ENCODE measurements at regions not wholly inside any gene's neighbourhood (a gene's known extent, or its start where the extent isn't known, plus 50 kb on each side); places are given as distances from the start of the nearest gene placed in this dataset.

GRCh38 chr4:167785523-167785922, 306.8 kb upstream of the ANXA10 start:
- H3K27me3 ChIP-seq (ENCODE audit: insufficient read depth, low read length), result no peaks in the 10 kb centered on the region
- H3K4me1 ChIP-seq (ENCODE audit: control insufficient read depth in 1 of 2, insufficient read depth in 2 of 2, low read length in 2 of 2), result no peaks in the 10 kb centered on the region
- DNase-seq (ENCODE audit: low read depth, low spot score), result no peak
- no peak overlapping the region for H3K9ac ChIP-seq (ENCODE audit: low read length)
- no peak for ATAC-seq
- no peaks in the 10 kb centered on the region for H3K9me3 ChIP-seq (ENCODE audit: control insufficient read depth in 1 of 2, insufficient read depth in 1 of 2, low read depth in 1 of 2, low read length in 2 of 2)
- no peak overlapping the region for H3K4me2 ChIP-seq (ENCODE audit: low read length)
- no peaks in the 10 kb centered on the region for H3K9me2 ChIP-seq (ENCODE audit: insufficient read depth)
- H4K20me1 ChIP-seq (ENCODE audit: insufficient read depth), result no peaks in the 10 kb centered on the region
- CTCF ChIA-PET, result no interaction called here
- H3K79me2 ChIP-seq (ENCODE audit: insufficient read depth, low read length), result no peaks in the 10 kb centered on the region
- no peak overlapping the region for H3K4me3 ChIP-seq (replicated peaks in 1 of 2; ENCODE audit: low read depth in 1 of 2, low read length in 2 of 2)
- no peak overlapping the region for H3K27ac ChIP-seq (ENCODE audit: low read depth, low read length)
- intact Hi-C loops (cut with micrococcal nuclease), result no loop called here
- BruUV-seq (replicated peaks), result no TSS peak
- no peak overlapping the region for H2AFZ ChIP-seq (ENCODE audit: low read depth, low read length, poor library complexity, severe bottlenecking)
- POLR2A ChIA-PET, result no interaction called here
- RAD21 ChIA-PET (ENCODE audit: low non-redundant PET in 1 of 2, low total read pairs in 2 of 2, uncharacterized antibody in 2 of 2, unreplicated experiment in 2 of 2), result no interaction called here
- H3K36me3 ChIP-seq (ENCODE audit: control insufficient read depth in 1 of 2, insufficient read depth in 2 of 2, low read length in 2 of 2), result no peaks in the 10 kb centered on the region
- TF ChIP-seq EZH2phosphoT487 (IDR thresholded peaks at IDR 0.05; ENCODE audit: borderline replicate concordance), result no peak
- TF ChIP-seq EGR1 (IDR thresholded peaks at IDR 0.05; ENCODE audit: low read depth), result no peak
- TF ChIP-seq JUND (IDR thresholded peaks at IDR 0.05), result no peak

DNA sequence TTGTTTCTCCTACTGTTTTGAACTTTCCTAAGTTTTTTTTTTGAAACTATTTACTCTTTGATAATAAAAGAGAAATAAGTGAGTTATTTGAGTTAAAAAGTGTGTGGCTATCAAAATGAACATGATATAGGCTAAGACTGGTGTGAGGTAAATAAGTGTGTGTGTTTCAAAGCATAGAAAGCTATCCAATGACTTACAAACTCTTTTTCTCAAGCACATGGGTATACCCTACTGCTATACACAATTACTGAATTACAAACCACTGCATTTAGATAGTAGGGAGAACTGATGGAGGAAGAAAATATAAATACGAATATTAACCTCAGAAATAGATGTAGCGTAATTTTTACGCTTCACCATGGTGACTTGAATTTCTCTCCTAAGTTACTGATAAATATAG, 305.8 kb upstream of the ANXA10 start:
- Histone ChIP-seq H3K9ac (ENCODE audit: low read length) (no peak overlapping the region), H3K4me2 (ENCODE audit: low read length) (no peak overlapping the region), H3K4me1 (ENCODE audit: control insufficient read depth in 1 of 2, insufficient read depth in 2 of 2, low read length in 2 of 2) (no peaks in the 10 kb centered on the region), H3K79me2 (ENCODE audit: insufficient read depth, low read length) (no peaks in the 10 kb centered on the region), H3K9me3 (ENCODE audit: control insufficient read depth in 1 of 2, insufficient read depth in 1 of 2, low read depth in 1 of 2, low read length in 2 of 2) (no peaks in the 10 kb centered on the region), H3K9me2 (ENCODE audit: insufficient read depth) (no peaks in the 10 kb centered on the region), H3K4me3 (replicated peaks in 1 of 2; ENCODE audit: low read depth in 1 of 2, low read length in 2 of 2) (no peak overlapping the region), H3K36me3 (ENCODE audit: control insufficient read depth in 1 of 2, insufficient read depth in 2 of 2, low read length in 2 of 2) (no peaks in the 10 kb centered on the region), H3K27me3 (ENCODE audit: insufficient read depth, low read length) (no peaks in the 10 kb centered on the region), H3K27ac (ENCODE audit: low read depth, low read length) (no peak overlapping the region), H2AFZ (ENCODE audit: low read depth, low read length, poor library complexity, severe bottlenecking) (peak overlapping the region; percentile 52), H4K20me1 (ENCODE audit: insufficient read depth) (no peaks in the 10 kb centered on the region)
- intact Hi-C loops (cut with micrococcal nuclease), result no loop called here
- ChIA-PET CTCF (no interaction called here), POLR2A (no interaction called here), RAD21 (ENCODE audit: low non-redundant PET in 1 of 2, low total read pairs in 2 of 2, uncharacterized antibody in 2 of 2, unreplicated experiment in 2 of 2) (no interaction called here)
- BruUV-seq (replicated peaks), result no TSS peak
- DNase-seq (ENCODE audit: low read depth, low spot score) (no peak), ATAC-seq (no peak)
- TF ChIP-seq ZFX (IDR thresholded peaks at IDR 0.05), result no peak
- no peak for TF ChIP-seq RAD21 (IDR thresholded peaks at IDR 0.05; ENCODE audit: low read depth)
- no peak for TF ChIP-seq EZH2phosphoT487 (IDR thresholded peaks at IDR 0.05; ENCODE audit: borderline replicate concordance)
- no peak for TF ChIP-seq JUND (IDR thresholded peaks at IDR 0.05)
- TF ChIP-seq POLR2A (IDR thresholded peaks at IDR 0.05; ENCODE audit: borderline replicate concordance, extremely low read depth, insufficient read depth, insufficient read length), result no peak
- no peak for TF ChIP-seq EZH2 (IDR thresholded peaks at IDR 0.05)
- no peak for TF ChIP-seq SRF (IDR thresholded peaks at IDR 0.05; ENCODE audit: low read depth)
- no peak for TF ChIP-seq SP1 (IDR thresholded peaks at IDR 0.05; ENCODE audit: low read depth)
- TF ChIP-seq ZNF274 (IDR thresholded peaks at IDR 0.05; ENCODE audit: low read depth, low read length), result no peak
- no peak for TF ChIP-seq EGR1 (IDR thresholded peaks at IDR 0.05; ENCODE audit: low read depth)
- TF ChIP-seq TCF7L2 (IDR thresholded peaks at IDR 0.05; ENCODE audit: borderline replicate concordance, extremely low read depth, insufficient read depth, insufficient read length), result no peak
- TF ChIP-seq, protein P1, sequence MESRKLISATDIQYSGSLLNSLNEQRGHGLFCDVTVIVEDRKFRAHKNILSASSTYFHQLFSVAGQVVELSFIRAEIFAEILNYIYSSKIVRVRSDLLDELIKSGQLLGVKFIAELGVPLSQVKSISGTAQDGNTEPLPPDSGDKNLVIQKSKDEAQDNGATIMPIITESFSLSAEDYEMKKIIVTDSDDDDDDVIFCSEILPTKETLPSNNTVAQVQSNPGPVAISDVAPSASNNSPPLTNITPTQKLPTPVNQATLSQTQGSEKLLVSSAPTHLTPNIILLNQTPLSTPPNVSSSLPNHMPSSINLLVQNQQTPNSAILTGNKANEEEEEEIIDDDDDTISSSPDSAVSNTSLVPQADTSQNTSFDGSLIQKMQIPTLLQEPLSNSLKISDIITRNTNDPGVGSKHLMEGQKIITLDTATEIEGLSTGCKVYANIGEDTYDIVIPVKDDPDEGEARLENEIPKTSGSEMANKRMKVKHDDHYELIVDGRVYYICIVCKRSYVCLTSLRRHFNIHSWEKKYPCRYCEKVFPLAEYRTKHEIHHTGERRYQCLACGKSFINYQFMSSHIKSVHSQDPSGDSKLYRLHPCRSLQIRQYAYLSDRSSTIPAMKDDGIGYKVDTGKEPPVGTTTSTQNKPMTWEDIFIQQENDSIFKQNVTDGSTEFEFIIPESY (IDR thresholded peaks at IDR 0.05; ENCODE audit: extremely low read depth, insufficient replicate concordance, low read length), result no peak
- TF ChIP-seq ATF3 (IDR thresholded peaks at IDR 0.05), result no peak
- no peak for TF ChIP-seq CEBPB (IDR thresholded peaks at IDR 0.05; ENCODE audit: low read depth)
- TF ChIP-seq SIN3A (IDR thresholded peaks at IDR 0.05; ENCODE audit: low read depth), result no peak
- no peak for TF ChIP-seq MAX (IDR thresholded peaks at IDR 0.05)
- TF ChIP-seq, protein P2, sequence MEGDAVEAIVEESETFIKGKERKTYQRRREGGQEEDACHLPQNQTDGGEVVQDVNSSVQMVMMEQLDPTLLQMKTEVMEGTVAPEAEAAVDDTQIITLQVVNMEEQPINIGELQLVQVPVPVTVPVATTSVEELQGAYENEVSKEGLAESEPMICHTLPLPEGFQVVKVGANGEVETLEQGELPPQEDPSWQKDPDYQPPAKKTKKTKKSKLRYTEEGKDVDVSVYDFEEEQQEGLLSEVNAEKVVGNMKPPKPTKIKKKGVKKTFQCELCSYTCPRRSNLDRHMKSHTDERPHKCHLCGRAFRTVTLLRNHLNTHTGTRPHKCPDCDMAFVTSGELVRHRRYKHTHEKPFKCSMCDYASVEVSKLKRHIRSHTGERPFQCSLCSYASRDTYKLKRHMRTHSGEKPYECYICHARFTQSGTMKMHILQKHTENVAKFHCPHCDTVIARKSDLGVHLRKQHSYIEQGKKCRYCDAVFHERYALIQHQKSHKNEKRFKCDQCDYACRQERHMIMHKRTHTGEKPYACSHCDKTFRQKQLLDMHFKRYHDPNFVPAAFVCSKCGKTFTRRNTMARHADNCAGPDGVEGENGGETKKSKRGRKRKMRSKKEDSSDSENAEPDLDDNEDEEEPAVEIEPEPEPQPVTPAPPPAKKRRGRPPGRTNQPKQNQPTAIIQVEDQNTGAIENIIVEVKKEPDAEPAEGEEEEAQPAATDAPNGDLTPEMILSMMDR (IDR thresholded peaks at IDR 0.05 in 2 of 3, conservative IDR thresholded peaks at IDR 0.05 in 1 of 3; ENCODE audit: borderline replicate concordance in 1 of 3, insufficient read depth in 1 of 3, low read depth in 2 of 3, low read length in 2 of 3), result no peak
- no peak for TF ChIP-seq POLR2AphosphoS5 (IDR thresholded peaks at IDR 0.05; ENCODE audit: low read depth, low read length)
- no peak for TF ChIP-seq CBX3 (IDR thresholded peaks at IDR 0.05; ENCODE audit: low read depth)

Data from HCT116 (cell line).